ENCODE measurements at regions not wholly inside any gene's neighbourhood (a gene's known extent, or its start where the extent isn't known, plus 50 kb on each side); places are given as distances from the start of the nearest gene placed in this dataset.

DNA sequence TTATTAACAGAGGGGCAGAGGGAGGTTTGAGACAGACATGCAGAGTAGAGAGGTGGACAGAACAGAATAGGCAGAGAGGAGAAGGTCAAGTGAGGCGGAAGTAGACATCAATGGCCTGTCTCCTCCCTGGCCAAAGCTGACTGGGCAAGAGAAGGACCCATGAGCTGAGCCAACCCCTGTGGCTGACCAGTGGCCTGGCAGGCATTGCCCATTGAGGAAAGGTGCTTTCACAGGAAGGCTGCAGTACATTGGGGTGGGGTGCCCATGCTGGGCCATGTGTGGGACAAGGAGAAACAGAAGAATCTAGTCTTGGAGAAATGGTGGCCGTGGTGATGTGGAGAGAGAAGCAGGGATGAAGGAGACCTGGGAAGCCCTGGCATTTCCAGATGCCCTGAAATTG lies 76.0 kb downstream of the MYEOV start:
- Histone ChIP-seq H3K79me1 (ENCODE audit: low read depth, low read length) (no peaks in the 10 kb centered on the region), H4K5ac (ENCODE audit: insufficient read length, low read depth, low read length) (no peak overlapping the region), H3K4me3 (ENCODE audit: extremely low read depth in 1 of 4, insufficient read depth in 2 of 4, low read depth in 3 of 4, low read length in 4 of 4) (no peak overlapping the region), H3K4ac (replicated peaks; ENCODE audit: insufficient read length, low read depth, low read length) (no peak overlapping the region), H4K20me1 (replicated peaks in 1 of 2; ENCODE audit: control insufficient read depth in 1 of 2, insufficient read depth in 2 of 2, low read length in 2 of 2) (no peaks in the 10 kb centered on the region), H2BK5ac (ENCODE audit: low read depth, low read length) (no peak overlapping the region), H3K36me3 (ENCODE audit: control insufficient read depth in 2 of 4, insufficient read depth in 4 of 4, low read length in 3 of 4) (no peaks in the 10 kb centered on the region), H3K27me3 (replicated peaks in 1 of 4; ENCODE audit: control insufficient read depth in 3 of 4, extremely low read depth in 1 of 4, insufficient read depth in 3 of 4, low read length in 3 of 4) (no peaks in the 10 kb centered on the region), H3K4me1 (replicated peaks in 1 of 4; ENCODE audit: control insufficient read depth in 3 of 4, insufficient read depth in 4 of 4, low read length in 3 of 4) (no peaks in the 10 kb centered on the region; a peak in 1 of 7 replicates), H2BK20ac (ENCODE audit: low read length) (no peak overlapping the region), H2BK120ac (replicated peaks; ENCODE audit: low read depth, low read length) (no peak overlapping the region), H3K27ac (ENCODE audit: low read depth, low read length) (no peak overlapping the region), H3K18ac (ENCODE audit: extremely low read depth, low read length) (no peak overlapping the region), H3K56ac (replicated peaks; ENCODE audit: insufficient read length, low read depth, low read length) (no peak overlapping the region), H2AK5ac (ENCODE audit: low read depth, low read length) (no peak overlapping the region), H3K9me3 (ENCODE audit: insufficient read depth in 2 of 2, low read depth in 1 of 2, low read length in 1 of 2) (peaks cover 8 to 12% of the 10 kb centered on the region in 2 experiments; a peak in 3 of 4 replicates), H3K23me2 (ENCODE audit: low read depth, low read length) (no peaks in the 10 kb centered on the region), H2AFZ (ENCODE audit: low read length) (no peak overlapping the region), H3K9ac (replicated peaks in 1 of 4; ENCODE audit: extremely low read depth in 1 of 4, low read depth in 3 of 4, low read length in 3 of 4) (no peak overlapping the region), H3K23ac (ENCODE audit: insufficient read length) (no peak overlapping the region), H4K8ac (ENCODE audit: extremely low read depth, insufficient read depth, low read length) (no peak overlapping the region), H3K14ac (ENCODE audit: insufficient read length) (no peak overlapping the region), H2BK15ac (ENCODE audit: low read length) (no peak overlapping the region), H3K79me2 (ENCODE audit: control insufficient read depth in 1 of 2, insufficient read depth in 2 of 2, low read length in 2 of 2) (no peaks in the 10 kb centered on the region), H4K91ac (replicated peaks; ENCODE audit: insufficient read length, low read length) (no peak overlapping the region), H3K4me2 (ENCODE audit: insufficient read depth in 1 of 2, low read depth in 2 of 2, low read length in 2 of 2) (no peak overlapping the region), H2BK12ac (ENCODE audit: low read depth, low read length) (no peak overlapping the region)
- DNase-seq (ENCODE audit: low read depth in 1 of 2, low spot score in 2 of 2), result no peak
- TF ChIP-seq EGR1 (IDR thresholded peaks at IDR 0.05; ENCODE audit: borderline replicate concordance, low read depth, low read length) (no peak), CHD2 (IDR thresholded peaks at IDR 0.05; ENCODE audit: low read length) (no peak), SRF (IDR thresholded peaks at IDR 0.05; ENCODE audit: low read depth, low read length) (no peak), RXRA (IDR thresholded peaks at IDR 0.05; ENCODE audit: insufficient read depth, low read depth, low read length) (no peak), TAF7 (optimal IDR thresholded peaks at IDR 0.05; ENCODE audit: borderline replicate concordance, low read depth, low read length) (no peak), CTBP2 (IDR thresholded peaks at IDR 0.05; ENCODE audit: borderline replicate concordance, insufficient read depth, insufficient read length, low read length) (no peak), POLR2A (IDR thresholded peaks at IDR 0.05; ENCODE audit: control extremely low read depth in 1 of 2, low read depth in 2 of 2, low read length in 2 of 2) (no peak), SAP30 (IDR thresholded peaks at IDR 0.05; ENCODE audit: insufficient read depth, insufficient replicate concordance, low read length) (no peak)
- ChIA-PET CTCF (ENCODE audit: partially characterized antibody) (interaction anchor here (1.1 to 1.9 kb wide), 2 partner anchors 77 to 269 kb away, joined by 4 to 8 read pairs; no protein-coding TSS in a partner anchor), POLR2A (ENCODE audit: partially characterized antibody) (interaction anchor here (0.7 kb wide), 1 partner anchor 14 kb away, joined by 3 read pairs; no protein-coding TSS in a partner anchor)
- WGBS, 2 experiments (ENCODE audit: extremely low coverage in 1 of 2, insufficient coverage in 1 of 2, insufficient read length in 1 of 2, insufficient replicate concordance in 2 of 2, low coverage in 1 of 2, low lambda C conversion rate in 2 of 2, missing lambda C conversion rate in 1 of 2), result 82% methylated on average over 2 of the region's 2 CpGs; no CpG with 5 or more reads in 1 of the 2 experiments
- FAIRE-seq, result no peak

Data from H1 (cell line).